ENCODE measurements at regions not wholly inside any gene's neighbourhood (a gene's known extent, or its start where the extent isn't known, plus 50 kb on each side); places are given as distances from the start of the nearest gene placed in this dataset.

DNA sequence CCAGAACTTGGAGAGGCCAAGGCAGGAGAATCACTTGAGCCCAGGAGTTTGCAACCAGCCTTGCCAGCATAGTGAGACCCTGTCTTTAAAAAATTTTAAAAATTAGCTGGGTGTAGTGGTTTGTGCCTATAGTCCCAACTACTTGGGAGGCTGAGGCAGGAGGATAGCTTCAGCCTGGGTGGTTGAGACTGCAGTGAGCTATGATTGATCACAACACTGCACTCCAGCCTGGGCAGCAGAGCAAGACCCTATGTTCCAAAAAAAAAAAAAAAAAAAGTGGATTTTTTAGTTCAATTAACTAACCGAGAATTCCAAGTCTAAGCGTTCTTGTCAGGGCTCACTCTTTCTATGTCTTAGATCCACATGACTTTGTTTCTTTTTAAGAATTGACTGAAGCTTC is 130.3 kb upstream of the NRIP1 start:
- Histone ChIP-seq H3K9ac (ENCODE audit: insufficient read depth in 1 of 2, low read depth in 2 of 2, low read length in 2 of 2) (no peak overlapping the region), H3K4me2 (ENCODE audit: insufficient read depth, low read length) (no peak overlapping the region), H3K4me1 (replicated peaks in 1 of 2; ENCODE audit: control insufficient read depth in 2 of 2, insufficient read depth in 2 of 2, low read length in 2 of 2) (peaks cover 0 to 6% of the 10 kb centered on the region in 2 experiments; a peak in 1 of 5 replicates), H3K9me1 (ENCODE audit: control insufficient read depth, insufficient read depth, low read length) (no peaks in the 10 kb centered on the region), H3K36me3 (ENCODE audit: control insufficient read depth, insufficient read depth, low read length) (no peaks in the 10 kb centered on the region), H3K27ac (ENCODE audit: extremely low read depth, low read depth, low read length) (no peak overlapping the region), H3K79me2 (ENCODE audit: control insufficient read depth, insufficient read depth, low read length) (no peaks in the 10 kb centered on the region), H4K20me1 (replicated peaks; ENCODE audit: control insufficient read depth, insufficient read depth, low read length) (no peaks in the 10 kb centered on the region), H2AFZ (ENCODE audit: low read depth, low read length) (no peak overlapping the region), H3K27me3 (ENCODE audit: control insufficient read depth in 2 of 2, insufficient read depth in 2 of 2, low read length in 2 of 2) (no peaks in the 10 kb centered on the region), H3K4me3 (no peak overlapping the region), H3K9me3 (replicated peaks; ENCODE audit: control insufficient read depth, insufficient read depth, low read depth, low read length) (no peaks in the 10 kb centered on the region)
- FAIRE-seq (no peak), DNase-seq (ENCODE audit: extremely low read depth in 1 of 4, low spot score in 3 of 4) (no peak), ATAC-seq (no peak)
- CTCF ChIA-PET (ENCODE audit: low intra/inter-chr PET ratio), result no interaction called here
- no TSS peak for BruUV-seq (replicated peaks)
- intact Hi-C loops (cut with micrococcal nuclease) (no loop called here), in situ Hi-C loops (cut with MboI) (no loop called here)
- POLR2A ChIA-PET, result no interaction called here
- TF ChIP-seq, protein P1, sequence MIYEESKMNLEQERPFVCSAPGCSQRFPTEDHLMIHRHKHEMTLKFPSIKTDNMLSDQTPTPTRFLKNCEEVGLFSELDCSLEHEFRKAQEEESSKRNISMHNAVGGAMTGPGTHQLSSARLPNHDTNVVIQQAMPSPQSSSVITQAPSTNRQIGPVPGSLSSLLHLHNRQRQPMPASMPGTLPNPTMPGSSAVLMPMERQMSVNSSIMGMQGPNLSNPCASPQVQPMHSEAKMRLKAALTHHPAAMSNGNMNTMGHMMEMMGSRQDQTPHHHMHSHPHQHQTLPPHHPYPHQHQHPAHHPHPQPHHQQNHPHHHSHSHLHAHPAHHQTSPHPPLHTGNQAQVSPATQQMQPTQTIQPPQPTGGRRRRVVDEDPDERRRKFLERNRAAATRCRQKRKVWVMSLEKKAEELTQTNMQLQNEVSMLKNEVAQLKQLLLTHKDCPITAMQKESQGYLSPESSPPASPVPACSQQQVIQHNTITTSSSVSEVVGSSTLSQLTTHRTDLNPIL (CRISPR knock-in tag; IDR thresholded peaks at IDR 0.05), result no peak
- TF ChIP-seq RFX7 (CRISPR knock-in tag; IDR thresholded peaks at IDR 0.05) (no peak), ZNF121 (CRISPR knock-in tag; conservative IDR thresholded peaks at IDR 0.05) (peak; percentile 59)
- WGBS (ENCODE audit: insufficient coverage, low coverage, missing lambda C conversion rate), result 25% methylated on average over 2 of the region's 2 CpGs

DNA sequence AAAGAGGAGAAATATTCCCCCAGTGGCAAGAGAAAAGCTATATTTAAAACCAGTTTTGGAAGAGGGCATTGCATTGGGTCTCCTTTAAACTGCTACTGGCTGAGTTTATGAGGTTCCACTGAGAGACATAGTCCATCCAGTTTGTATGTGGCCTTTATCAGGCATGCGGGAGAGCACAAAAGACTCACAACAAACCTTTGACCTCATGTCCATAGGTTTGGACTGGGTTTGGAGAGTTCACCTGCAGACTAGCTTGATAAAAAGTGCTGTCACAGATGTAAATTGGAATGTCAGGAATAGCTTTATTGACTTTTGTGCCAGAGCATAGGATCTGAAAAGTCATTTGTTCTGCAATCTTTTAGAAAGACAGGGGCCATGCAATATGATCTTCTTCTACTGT is 131.0 kb upstream of the NRIP1 start:
- H3K27me3 ChIP-seq (ENCODE audit: control insufficient read depth in 2 of 2, insufficient read depth in 2 of 2, low read length in 2 of 2), result no peaks in the 10 kb centered on the region
- no peaks in the 10 kb centered on the region for H4K20me1 ChIP-seq (replicated peaks; ENCODE audit: control insufficient read depth, insufficient read depth, low read length)
- in situ Hi-C loops (cut with MboI) (no loop called here), intact Hi-C loops (cut with micrococcal nuclease) (no loop called here)
- no TSS peak for BruUV-seq (replicated peaks)
- TF ChIP-seq SNIP1 (IDR thresholded peaks at IDR 0.05; ENCODE audit: low read depth) (no peak), TARDBP (IDR thresholded peaks at IDR 0.05) (no peak)
- TF ChIP-seq, protein P2, sequence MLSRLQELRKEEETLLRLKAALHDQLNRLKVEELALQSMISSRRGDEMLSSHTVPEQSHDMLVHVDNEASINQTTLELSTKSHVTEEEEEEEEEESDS (CRISPR knock-in tag; IDR thresholded peaks at IDR 0.05), result no peak
- peaks cover 0 to 6% of the 10 kb centered on the region in 2 experiments; a peak in 1 of 5 replicates for H3K4me1 ChIP-seq (replicated peaks in 1 of 2; ENCODE audit: control insufficient read depth in 2 of 2, insufficient read depth in 2 of 2, low read length in 2 of 2)
- no peaks in the 10 kb centered on the region for H3K9me1 ChIP-seq (ENCODE audit: control insufficient read depth, insufficient read depth, low read length)
- WGBS (ENCODE audit: insufficient coverage, low coverage, missing lambda C conversion rate), result 50% methylated on average over 1 of the region's 1 CpG
- H3K79me2 ChIP-seq (ENCODE audit: control insufficient read depth, insufficient read depth, low read length), result no peaks in the 10 kb centered on the region
- no peak overlapping the region for H3K4me3 ChIP-seq
- H2AFZ ChIP-seq (ENCODE audit: low read depth, low read length), result peak overlapping the region; percentile 32; the same call in 1 of the 2 replicates
- POLR2A ChIA-PET, result no interaction called here
- no peak overlapping the region for H3K9ac ChIP-seq (ENCODE audit: insufficient read depth in 1 of 2, low read depth in 2 of 2, low read length in 2 of 2)
- FAIRE-seq (no peak), ATAC-seq (no peak), DNase-seq (ENCODE audit: extremely low read depth in 1 of 4, low spot score in 3 of 4) (no peak)
- no peaks in the 10 kb centered on the region for H3K9me3 ChIP-seq (replicated peaks; ENCODE audit: control insufficient read depth, insufficient read depth, low read depth, low read length)
- no peak overlapping the region for H3K27ac ChIP-seq (ENCODE audit: extremely low read depth, low read depth, low read length)
- H3K4me2 ChIP-seq (ENCODE audit: insufficient read depth, low read length), result no peak overlapping the region
- no peaks in the 10 kb centered on the region for H3K36me3 ChIP-seq (ENCODE audit: control insufficient read depth, insufficient read depth, low read length)
- CTCF ChIA-PET (ENCODE audit: low intra/inter-chr PET ratio), result no interaction called here
